Lower leg skin (tissue), 3 donors: ENCODE measurements at regions not wholly inside any gene's neighbourhood (a gene's known extent, or its start where the extent isn't known, plus 50 kb on each side); places are given as distances from the start of the nearest gene placed in this dataset.

Experiments
- CTCF ChIP-seq, 3 donors: fragments of 450-650 bp; IDR thresholded peaks; one replicate each; pipeline ENCODE4 v1.5.1; 2016; ENCODE audit warnings: antibody characterized with exemption in 3 of 3, mild to moderate bottlenecking in 3 of 3, moderate library complexity in 2 of 3
- POLR2A ChIP-seq, 2 donors: fragments of 450-650 bp; IDR thresholded peaks; one replicate each; pipeline ENCODE4 v1.6.1; 2016 to 2017; ENCODE audit warnings: antibody characterized with exemption in 2 of 2, mild to moderate bottlenecking in 1 of 2, moderate library complexity in 1 of 2

- TF ChIP-seq CTCF (IDR thresholded peaks at IDR 0.05) (no peak), POLR2A (IDR thresholded peaks at IDR 0.05) (no peak)
Observed at GRCh38 chr9:12231832-12232231, 461.4 kb upstream of the TYRP1 start.
